HL-60 (cell line): ENCODE measurements at regions not wholly inside any gene's neighbourhood (a gene's known extent, or its start where the extent isn't known, plus 50 kb on each side); places are given as distances from the start of the nearest gene placed in this dataset.

Experiments
- GABPA ChIP-seq: IDR thresholded peaks from 2 replicates; pipeline ENCODE4 v1.6.1; 2012; ENCODE audit warnings: low read depth
- POLR2AphosphoS5 ChIP-seq: IDR thresholded peaks from 2 replicates; pipeline ENCODE4 v1.6.1; 2012; ENCODE audit warnings: low read depth
- TF ChIP-seq, protein P1 (sequence below): IDR thresholded peaks from one replicate; pipeline ENCODE4 v1.5.1; 2011; ENCODE audit warnings: low read length, control low read depth, inconsistent platforms; ENCODE audit not compliant: insufficient read depth

DNA sequence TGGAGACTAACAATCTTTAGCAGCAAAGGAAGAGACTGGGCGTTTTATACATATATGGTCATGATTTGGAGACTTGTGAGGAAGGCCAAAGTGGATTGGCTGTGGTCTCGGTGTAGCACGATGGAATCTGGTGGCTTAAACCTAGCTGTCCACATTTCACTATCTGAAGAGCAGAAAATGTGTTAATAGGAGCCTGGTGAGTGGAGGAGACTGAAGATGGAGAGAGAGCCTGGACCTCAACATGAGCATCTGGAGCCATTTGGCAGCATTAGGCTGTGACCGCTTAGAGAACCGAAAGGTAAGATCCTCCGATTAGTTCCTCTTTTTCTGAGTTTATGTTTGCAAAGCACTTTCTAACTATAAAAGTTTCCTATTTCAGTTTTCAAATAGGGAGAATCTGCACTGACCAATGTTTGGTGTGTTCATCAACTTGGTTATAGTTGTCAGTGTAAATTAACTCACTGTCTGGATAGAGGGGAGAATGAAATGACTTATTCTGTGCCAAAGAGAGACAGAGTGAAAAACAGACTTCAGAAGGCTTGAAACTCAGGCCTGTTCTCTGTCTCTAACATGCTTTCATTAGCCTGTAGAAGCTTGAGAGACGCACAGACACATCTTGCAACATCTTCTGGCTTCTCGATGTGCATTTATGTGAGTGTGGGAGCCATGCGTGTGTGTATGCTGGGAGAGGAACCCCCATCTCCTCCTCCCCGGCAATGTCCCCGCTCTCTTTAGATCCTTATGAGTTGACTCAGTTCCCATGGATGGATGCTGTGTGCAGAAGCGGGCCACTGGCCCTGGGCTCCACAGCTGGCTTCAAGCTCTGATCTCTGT, 244.7 kb upstream of the TBL1XR1 start:
- TF ChIP-seq, protein P1, sequence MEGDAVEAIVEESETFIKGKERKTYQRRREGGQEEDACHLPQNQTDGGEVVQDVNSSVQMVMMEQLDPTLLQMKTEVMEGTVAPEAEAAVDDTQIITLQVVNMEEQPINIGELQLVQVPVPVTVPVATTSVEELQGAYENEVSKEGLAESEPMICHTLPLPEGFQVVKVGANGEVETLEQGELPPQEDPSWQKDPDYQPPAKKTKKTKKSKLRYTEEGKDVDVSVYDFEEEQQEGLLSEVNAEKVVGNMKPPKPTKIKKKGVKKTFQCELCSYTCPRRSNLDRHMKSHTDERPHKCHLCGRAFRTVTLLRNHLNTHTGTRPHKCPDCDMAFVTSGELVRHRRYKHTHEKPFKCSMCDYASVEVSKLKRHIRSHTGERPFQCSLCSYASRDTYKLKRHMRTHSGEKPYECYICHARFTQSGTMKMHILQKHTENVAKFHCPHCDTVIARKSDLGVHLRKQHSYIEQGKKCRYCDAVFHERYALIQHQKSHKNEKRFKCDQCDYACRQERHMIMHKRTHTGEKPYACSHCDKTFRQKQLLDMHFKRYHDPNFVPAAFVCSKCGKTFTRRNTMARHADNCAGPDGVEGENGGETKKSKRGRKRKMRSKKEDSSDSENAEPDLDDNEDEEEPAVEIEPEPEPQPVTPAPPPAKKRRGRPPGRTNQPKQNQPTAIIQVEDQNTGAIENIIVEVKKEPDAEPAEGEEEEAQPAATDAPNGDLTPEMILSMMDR: no peak
- TF ChIP-seq GABPA: no peak
- TF ChIP-seq POLR2AphosphoS5: no peak
